Neural progenitor cell (in vitro differentiated cells): ENCODE measurements at regions not wholly inside any gene's neighbourhood (a gene's known extent, or its start where the extent isn't known, plus 50 kb on each side); places are given as distances from the start of the nearest gene placed in this dataset.
A peak's percentile ranks its signal among the peaks of the same experiment; 100 is the strongest.

ENCODE experiments used
- DNase-seq: peaks from one replicate; pipeline ENCODE4 v3.0.0-alpha.2; 2016; ENCODE audit warnings: low spot score
- H2AFZ ChIP-seq: fragments of 200-600 bp; sonication (generic); replicated peaks from 2 replicates; pipeline ENCODE4 v1.6.1; 2016; ENCODE audit warnings: antibody characterized with exemption
- H3F3A ChIP-seq: fragments of 200-600 bp; sonication (generic); 2 replicates; pipeline ENCODE4 v1.6.1; 2016; ENCODE audit warnings: antibody characterized with exemption, low read depth
- H3K27ac ChIP-seq: fragments of 200-600 bp; sonication (generic); 2 replicates; pipeline ENCODE4 v1.5.1; 2016; ENCODE audit warnings: mild to moderate bottlenecking
- H3K27me3 ChIP-seq: fragments of 200-600 bp; sonication (generic); 2 replicates; pipeline ENCODE4 v1.6.1; 2016; ENCODE audit warnings: mild to moderate bottlenecking, moderate library complexity
- H3K36me3 ChIP-seq: fragments of 200-600 bp; sonication (generic); 2 replicates; pipeline ENCODE4 v1.5.1; 2016
- H3K4me1 ChIP-seq: fragments of 200-600 bp; sonication (generic); 2 replicates; pipeline ENCODE4 v1.6.1; 2016; ENCODE audit warnings: mixed run types
- H3K4me2 ChIP-seq: fragments of 200-600 bp; sonication (generic); 2 replicates; pipeline ENCODE4 v1.6.1; 2016
- H3K4me3 ChIP-seq: fragments of 200-600 bp; sonication (generic); 2 replicates; pipeline ENCODE4 v1.5.1; 2016
- H3K79me2 ChIP-seq: fragments of 200-600 bp; sonication (generic); 2 replicates; pipeline ENCODE4 v1.6.1; 2016; ENCODE audit warnings: low read depth
- H3K9ac ChIP-seq: fragments of 200-600 bp; sonication (generic); 2 replicates; pipeline ENCODE4 v1.6.1; 2016
- H3K9me3 ChIP-seq: fragments of 200-600 bp; sonication (generic); 2 replicates; pipeline ENCODE4 v1.5.1; 2016; ENCODE audit warnings: low read depth
- H4K20me1 ChIP-seq: fragments of 200-600 bp; sonication (generic); 2 replicates; pipeline ENCODE4 v1.6.1; 2016; ENCODE audit warnings: low read depth
- H3K27ac Mint-ChIP-seq: 3 replicates; pipeline ENCODE4 v1.8.0; 2021; ENCODE audit warnings: mixed read lengths
- H3K27me3 Mint-ChIP-seq: 2 replicates; pipeline ENCODE4 v1.8.0; 2022; ENCODE audit warnings: low read depth, mild to moderate bottlenecking, inconsistent platforms, moderate library complexity, mixed read lengths; ENCODE audit not compliant: insufficient read depth
- H3K36me3 Mint-ChIP-seq: 3 replicates; pipeline ENCODE4 v1.8.0; 2021; ENCODE audit warnings: mixed read lengths
- H3K4me1 Mint-ChIP-seq: 3 replicates; pipeline ENCODE4 v1.8.0; 2021; ENCODE audit warnings: mixed read lengths
- H3K4me3 Mint-ChIP-seq: 3 replicates; pipeline ENCODE4 v1.8.0; 2021; ENCODE audit warnings: mild to moderate bottlenecking, moderate library complexity, mixed read lengths
- H3K9me3 Mint-ChIP-seq: 3 replicates; pipeline ENCODE4 v1.8.0; 2020; ENCODE audit warnings: mixed read lengths
- CTCF ChIP-seq: fragments of 200-600 bp; sonication (generic); IDR thresholded peaks from 2 replicates; pipeline ENCODE4 v1.5.1; 2017; ENCODE audit warnings: antibody characterized with exemption, mild to moderate bottlenecking
- EZH2 ChIP-seq: fragments of 200-600 bp; sonication (generic); IDR thresholded peaks from 2 replicates; pipeline ENCODE4 v1.6.1; 2017; ENCODE audit warnings: antibody characterized with exemption, mild to moderate bottlenecking, moderate library complexity
- EZH2phosphoT487 ChIP-seq: fragments of 200-600 bp; sonication (generic); IDR thresholded peaks from 2 replicates; pipeline ENCODE4 v1.6.1; 2017; ENCODE audit warnings: antibody characterized with exemption

- H3K9me3 Mint-ChIP-seq, result peaks cover 4% of the 10 kb centered on the region
- H3K27ac ChIP-seq, result no peak overlapping the region
Measured at GRCh38 chr2:121151311-121152109, 133.5 kb downstream of the TFCP2L1 start.

GRCh38 chr2:121152861-121153260 is 132.1 kb downstream of the TFCP2L1 start:
- H3K27ac Mint-ChIP-seq, result no peak overlapping the region
- no peaks in the 10 kb centered on the region for H3K4me1 ChIP-seq
- H3K27me3 ChIP-seq, result no peaks in the 10 kb centered on the region
- peaks cover 15% of the 10 kb centered on the region for H3K9me3 Mint-ChIP-seq
- no peak for DNase-seq
- no peaks in the 10 kb centered on the region for H3K36me3 Mint-ChIP-seq
- no peaks in the 10 kb centered on the region for H3K79me2 ChIP-seq
- no peak overlapping the region for H3K27ac ChIP-seq
- no peaks in the 10 kb centered on the region for H3F3A ChIP-seq
- no peaks in the 10 kb centered on the region for H4K20me1 ChIP-seq
- no peak overlapping the region for H2AFZ ChIP-seq
- peaks cover 4% of the 10 kb centered on the region for H3K9me3 ChIP-seq
- no peaks in the 10 kb centered on the region for H3K4me1 Mint-ChIP-seq
- H3K4me2 ChIP-seq, result no peak overlapping the region
- H3K36me3 ChIP-seq, result no peaks in the 10 kb centered on the region
- no peak overlapping the region for H3K4me3 Mint-ChIP-seq
- peaks cover 3% of the 10 kb centered on the region for H3K27me3 Mint-ChIP-seq
- no peak overlapping the region for H3K9ac ChIP-seq
- no peak for TF ChIP-seq EZH2
- no peak for TF ChIP-seq CTCF
- no peak for TF ChIP-seq EZH2phosphoT487
- no peak overlapping the region for H3K4me3 ChIP-seq

More at GRCh38 chr2:121151311-121152109, 133.5 kb downstream of the TFCP2L1 start:
- no peak overlapping the region for H3K4me3 Mint-ChIP-seq
- no peak for DNase-seq
- Histone ChIP-seq H3K27me3 (no peaks in the 10 kb centered on the region), H3K9me3 (no peaks in the 10 kb centered on the region), H3K4me1 (no peaks in the 10 kb centered on the region), H3K4me3 (no peak overlapping the region), H3F3A (no peaks in the 10 kb centered on the region), H3K4me2 (no peak overlapping the region), H3K36me3 (no peaks in the 10 kb centered on the region), H2AFZ (no peak overlapping the region), H4K20me1 (no peaks in the 10 kb centered on the region), H3K79me2 (no peaks in the 10 kb centered on the region), H3K9ac (no peak overlapping the region)
- H3K27me3 Mint-ChIP-seq, result no peaks in the 10 kb centered on the region
- TF ChIP-seq EZH2phosphoT487, result no peak
- TF ChIP-seq CTCF, result no peak
- TF ChIP-seq EZH2, result no peak
- no peak overlapping the region for H3K27ac Mint-ChIP-seq
- no peaks in the 10 kb centered on the region for H3K4me1 Mint-ChIP-seq
- H3K36me3 Mint-ChIP-seq, result no peaks in the 10 kb centered on the region

- no peaks in the 10 kb centered on the region for H3K79me2 ChIP-seq
- no peaks in the 10 kb centered on the region for H3K27me3 ChIP-seq
- H3K9ac ChIP-seq, result no peak overlapping the region
- no peak overlapping the region for H3K27ac ChIP-seq
- H3K36me3 Mint-ChIP-seq, result no peaks in the 10 kb centered on the region
- no peak overlapping the region for H3K4me2 ChIP-seq
- H4K20me1 ChIP-seq, result no peaks in the 10 kb centered on the region
- no peak overlapping the region for H3K4me3 ChIP-seq
- no peaks in the 10 kb centered on the region for H3K4me1 Mint-ChIP-seq
- no peak overlapping the region for H3K4me3 Mint-ChIP-seq
- peak overlapping the region; percentile 29 for H3K27ac Mint-ChIP-seq
- H2AFZ ChIP-seq, result no peak overlapping the region
- DNase-seq, result no peak
- no peaks in the 10 kb centered on the region for H3F3A ChIP-seq
- H3K4me1 ChIP-seq, result no peaks in the 10 kb centered on the region
- peaks cover 8% of the 10 kb centered on the region for H3K9me3 ChIP-seq
- peaks cover 20% of the 10 kb centered on the region for H3K9me3 Mint-ChIP-seq
- no peak for TF ChIP-seq CTCF
- TF ChIP-seq EZH2phosphoT487, result no peak
- TF ChIP-seq EZH2, result no peak
- H3K36me3 ChIP-seq, result no peaks in the 10 kb centered on the region
- peaks cover 3% of the 10 kb centered on the region for H3K27me3 Mint-ChIP-seq
Measured at GRCh38 chr2:121153516-121153915, 131.5 kb downstream of the TFCP2L1 start.
